ENCODE measurements at regions not wholly inside any gene's neighbourhood (a gene's known extent, or its start where the extent isn't known, plus 50 kb on each side); places are given as distances from the start of the nearest gene placed in this dataset.
A peak's percentile ranks its signal among the peaks of the same experiment; 100 is the strongest.
"Not testable (repeated sequence)": the region's sequence is repeated elsewhere in the genome, so short reads cannot be mapped to it uniquely, and the experiment has no call there.

DNA sequence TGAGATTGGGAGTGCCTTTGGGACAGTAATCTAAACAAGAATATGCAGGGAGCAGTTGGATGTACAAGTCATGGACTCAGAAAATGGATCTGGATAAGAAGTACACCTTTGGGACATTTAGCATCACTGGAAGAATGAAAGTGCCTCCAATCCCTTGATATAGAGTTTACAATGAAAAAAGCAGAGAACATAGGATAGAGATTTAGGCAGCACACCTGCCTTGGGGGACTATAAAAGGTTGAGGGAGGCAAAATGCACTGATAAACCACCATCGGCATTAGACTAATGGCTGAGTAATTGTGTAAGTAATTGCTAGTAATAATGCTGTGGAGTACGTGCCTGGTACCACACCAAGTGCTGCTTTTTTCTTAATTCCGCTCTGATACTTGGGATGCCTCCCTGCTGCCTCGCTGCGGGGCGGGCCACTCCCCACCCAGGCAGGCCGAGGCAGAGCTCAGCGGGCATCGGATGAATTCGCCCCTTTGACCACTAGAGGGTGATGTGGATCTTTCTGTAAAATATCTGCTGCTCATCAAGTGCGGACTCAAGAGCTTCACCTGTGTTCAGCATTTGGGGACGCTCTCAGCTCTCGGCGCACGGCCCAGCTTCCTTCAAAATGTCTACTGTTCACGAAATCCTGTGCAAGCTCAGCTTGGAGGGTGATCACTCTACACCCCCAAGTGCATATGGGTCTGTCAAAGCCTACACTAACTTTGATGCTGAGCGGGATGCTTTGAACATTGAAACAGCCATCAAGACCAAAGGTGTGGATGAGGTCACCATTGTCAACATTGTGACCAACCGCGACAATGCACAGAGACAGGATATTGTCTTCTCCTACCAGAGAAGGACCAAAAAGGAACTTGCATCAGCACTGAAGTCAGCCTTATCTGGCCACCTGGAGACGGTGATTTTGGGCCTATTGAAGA, 99.9 kb downstream of the ANKRD18B start:
- TF ChIP-seq, protein P1, sequence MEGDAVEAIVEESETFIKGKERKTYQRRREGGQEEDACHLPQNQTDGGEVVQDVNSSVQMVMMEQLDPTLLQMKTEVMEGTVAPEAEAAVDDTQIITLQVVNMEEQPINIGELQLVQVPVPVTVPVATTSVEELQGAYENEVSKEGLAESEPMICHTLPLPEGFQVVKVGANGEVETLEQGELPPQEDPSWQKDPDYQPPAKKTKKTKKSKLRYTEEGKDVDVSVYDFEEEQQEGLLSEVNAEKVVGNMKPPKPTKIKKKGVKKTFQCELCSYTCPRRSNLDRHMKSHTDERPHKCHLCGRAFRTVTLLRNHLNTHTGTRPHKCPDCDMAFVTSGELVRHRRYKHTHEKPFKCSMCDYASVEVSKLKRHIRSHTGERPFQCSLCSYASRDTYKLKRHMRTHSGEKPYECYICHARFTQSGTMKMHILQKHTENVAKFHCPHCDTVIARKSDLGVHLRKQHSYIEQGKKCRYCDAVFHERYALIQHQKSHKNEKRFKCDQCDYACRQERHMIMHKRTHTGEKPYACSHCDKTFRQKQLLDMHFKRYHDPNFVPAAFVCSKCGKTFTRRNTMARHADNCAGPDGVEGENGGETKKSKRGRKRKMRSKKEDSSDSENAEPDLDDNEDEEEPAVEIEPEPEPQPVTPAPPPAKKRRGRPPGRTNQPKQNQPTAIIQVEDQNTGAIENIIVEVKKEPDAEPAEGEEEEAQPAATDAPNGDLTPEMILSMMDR (IDR thresholded peaks at IDR 0.05; ENCODE audit: insufficient read depth, low read length, poor library complexity, severe bottlenecking), result peak; percentile 77
- TF ChIP-seq EZH2phosphoT487 (conservative IDR thresholded peaks at IDR 0.05; ENCODE audit: low read length), result no peak
- no peak overlapping the region for H3K4me3 ChIP-seq (ENCODE audit: insufficient read depth, low read length, poor library complexity, severe bottlenecking)
- no peaks in the 10 kb centered on the region for H3K9me2 ChIP-seq (replicated peaks; ENCODE audit: insufficient read depth, low read length)
- H3K79me2 ChIP-seq (ENCODE audit: insufficient read depth, low read length), result no peaks in the 10 kb centered on the region
- no peaks in the 10 kb centered on the region for H3K9me3 ChIP-seq (ENCODE audit: insufficient read depth, low read length)
- no peak overlapping the region for H3K9ac ChIP-seq (ENCODE audit: low read length)
- no peak overlapping the region for H3K4me2 ChIP-seq (ENCODE audit: low read depth, low read length, poor library complexity, severe bottlenecking)
- no peaks in the 10 kb centered on the region for H3K36me3 ChIP-seq (ENCODE audit: low read length)
- no peaks in the 10 kb centered on the region for H3F3A ChIP-seq (ENCODE audit: insufficient read depth)
- H3K27ac ChIP-seq (ENCODE audit: low read depth, low read length), result no peak overlapping the region
- no peaks in the 10 kb centered on the region for H4K20me1 ChIP-seq (ENCODE audit: low read depth, low read length)
- no peaks in the 10 kb centered on the region for H3K27me3 ChIP-seq (ENCODE audit: low read length)
- H2AFZ ChIP-seq (ENCODE audit: low read depth, low read length, severe bottlenecking), result no peak overlapping the region

DNA sequence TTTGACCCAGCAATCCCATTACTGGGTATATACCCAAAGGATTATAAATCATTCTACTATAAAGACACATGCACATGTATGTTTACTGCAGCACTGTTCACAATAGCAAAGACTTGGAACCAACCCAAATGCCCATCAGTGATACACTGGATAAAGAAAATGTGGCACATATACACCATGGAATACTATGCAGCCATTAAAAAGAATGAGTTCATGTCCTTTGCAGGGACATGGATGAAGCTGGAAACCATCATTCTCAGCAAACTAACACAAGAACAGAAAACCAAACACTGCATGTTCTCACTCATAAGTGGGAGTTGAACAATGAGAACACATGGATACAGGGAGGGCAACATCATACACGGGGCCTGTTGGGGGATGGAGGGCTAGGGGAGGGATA, 104.3 kb downstream of the ANKRD18B start:
- not testable (repeated sequence) for H3K79me2 ChIP-seq (ENCODE audit: insufficient read depth, low read length); H3F3A ChIP-seq (ENCODE audit: insufficient read depth); H2AFZ ChIP-seq (ENCODE audit: low read depth, low read length, severe bottlenecking); H3K36me3 ChIP-seq (ENCODE audit: low read length); H3K4me2 ChIP-seq (ENCODE audit: low read depth, low read length, poor library complexity, severe bottlenecking); H3K4me3 ChIP-seq (ENCODE audit: insufficient read depth, low read length, poor library complexity, severe bottlenecking); H3K9ac ChIP-seq (ENCODE audit: low read length); H4K20me1 ChIP-seq (ENCODE audit: low read depth, low read length); H3K9me3 ChIP-seq (ENCODE audit: insufficient read depth, low read length); H3K9me2 ChIP-seq (replicated peaks; ENCODE audit: insufficient read depth, low read length); H3K27ac ChIP-seq (ENCODE audit: low read depth, low read length); H3K27me3 ChIP-seq (ENCODE audit: low read length)

DNA sequence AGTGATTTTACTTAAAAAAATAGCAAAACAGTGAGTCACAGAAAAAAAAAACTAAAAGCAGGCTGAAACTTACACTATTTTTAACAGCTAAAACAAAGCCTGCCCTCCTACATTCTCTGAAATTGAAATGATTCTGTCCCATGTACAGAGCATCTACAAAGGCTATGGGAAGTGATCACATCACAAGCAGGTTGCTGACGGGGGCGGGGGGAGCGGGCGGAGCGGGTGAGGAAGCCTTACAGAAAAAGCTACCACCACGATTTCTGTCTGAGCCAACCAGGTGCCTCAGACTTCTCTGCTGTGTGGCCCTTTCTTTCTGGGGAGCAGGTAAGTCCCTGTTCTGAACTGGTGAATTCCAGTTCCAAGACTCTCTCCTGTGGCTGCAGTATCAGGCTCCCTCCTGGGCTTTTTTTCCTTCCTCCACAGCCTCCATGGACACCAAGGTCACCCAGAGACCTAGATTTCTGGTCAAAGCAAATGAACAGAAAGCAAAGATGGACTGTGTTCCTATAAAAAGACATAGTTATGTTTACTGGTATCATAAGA, 104.9 kb downstream of the ANKRD18B start:
- Histone ChIP-seq H3K79me2 (ENCODE audit: insufficient read depth, low read length) (no peaks in the 10 kb centered on the region), H3K9me2 (replicated peaks; ENCODE audit: insufficient read depth, low read length) (no peaks in the 10 kb centered on the region), H3K9ac (ENCODE audit: low read length) (no peak overlapping the region), H3K4me3 (ENCODE audit: insufficient read depth, low read length, poor library complexity, severe bottlenecking) (no peak overlapping the region), H3F3A (ENCODE audit: insufficient read depth) (no peaks in the 10 kb centered on the region), H3K9me3 (ENCODE audit: insufficient read depth, low read length) (no peaks in the 10 kb centered on the region), H3K36me3 (ENCODE audit: low read length) (no peaks in the 10 kb centered on the region), H3K27me3 (ENCODE audit: low read length) (no peaks in the 10 kb centered on the region), H4K20me1 (ENCODE audit: low read depth, low read length) (no peaks in the 10 kb centered on the region), H3K4me2 (ENCODE audit: low read depth, low read length, poor library complexity, severe bottlenecking) (no peak overlapping the region), H2AFZ (ENCODE audit: low read depth, low read length, severe bottlenecking) (no peak overlapping the region), H3K27ac (ENCODE audit: low read depth, low read length) (no peak overlapping the region)
- no peak for TF ChIP-seq EZH2phosphoT487 (conservative IDR thresholded peaks at IDR 0.05; ENCODE audit: low read length)
- TF ChIP-seq, protein P1 (IDR thresholded peaks at IDR 0.05; ENCODE audit: insufficient read depth, low read length, poor library complexity, severe bottlenecking), result no peak

DNA sequence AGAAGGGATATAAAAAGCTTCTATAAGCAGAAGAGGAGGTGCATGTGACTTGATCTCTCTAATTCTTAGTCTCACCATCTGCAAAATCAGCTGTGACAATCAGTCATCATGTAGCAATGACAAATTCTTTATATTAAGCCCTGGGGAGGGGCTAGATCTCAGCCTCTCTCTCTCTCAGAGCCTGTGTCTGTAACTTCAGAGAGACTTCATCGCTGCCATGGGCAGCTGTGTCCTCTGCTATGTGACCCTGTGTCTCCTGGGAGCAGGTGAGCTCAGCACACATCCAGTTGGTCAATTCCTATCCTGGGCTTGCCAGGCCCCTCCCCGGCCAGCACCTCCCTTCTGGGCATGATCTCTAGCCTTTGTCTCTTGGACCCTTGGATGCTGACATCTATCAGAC, 109.6 kb downstream of the ANKRD18B start:
- H2AFZ ChIP-seq (ENCODE audit: low read depth, low read length, severe bottlenecking), result no peak overlapping the region
- no peak for TF ChIP-seq EZH2phosphoT487 (conservative IDR thresholded peaks at IDR 0.05; ENCODE audit: low read length)
- TF ChIP-seq, protein P1 (IDR thresholded peaks at IDR 0.05; ENCODE audit: insufficient read depth, low read length, poor library complexity, severe bottlenecking), result no peak
- H3K9me3 ChIP-seq (ENCODE audit: insufficient read depth, low read length), result no peaks in the 10 kb centered on the region
- H3K9me2 ChIP-seq (replicated peaks; ENCODE audit: insufficient read depth, low read length), result no peaks in the 10 kb centered on the region
- H3K4me2 ChIP-seq (ENCODE audit: low read depth, low read length, poor library complexity, severe bottlenecking), result no peak overlapping the region
- H3K36me3 ChIP-seq (ENCODE audit: low read length), result no peaks in the 10 kb centered on the region
- no peaks in the 10 kb centered on the region for H3K79me2 ChIP-seq (ENCODE audit: insufficient read depth, low read length)
- H3K9ac ChIP-seq (ENCODE audit: low read length), result no peak overlapping the region
- no peaks in the 10 kb centered on the region for H4K20me1 ChIP-seq (ENCODE audit: low read depth, low read length)
- no peaks in the 10 kb centered on the region for H3F3A ChIP-seq (ENCODE audit: insufficient read depth)
- H3K27me3 ChIP-seq (ENCODE audit: low read length), result no peaks in the 10 kb centered on the region
- H3K4me3 ChIP-seq (ENCODE audit: insufficient read depth, low read length, poor library complexity, severe bottlenecking), result no peak overlapping the region
- H3K27ac ChIP-seq (ENCODE audit: low read depth, low read length), result no peak overlapping the region
